Stimulated activated naive CD4-positive, alpha-beta T cell treated with Interleukin-2 at 50 U/mL for 16 hours (primary cell): ENCODE measurements at regions not wholly inside any gene's neighbourhood (a gene's known extent, or its start where the extent isn't known, plus 50 kb on each side); places are given as distances from the start of the nearest gene placed in this dataset.
"Not testable (repeated sequence)": the region's sequence is repeated elsewhere in the genome, so short reads cannot be mapped to it uniquely, and the experiment has no call there.

Experiments used
- DNase-seq: peaks from one replicate; lab custom pipeline; 2025; lab: John Stamatoyannopoulos, UW

- no peak for DNase-seq
These were observed 61.8 kb upstream of the PGBD5 start for GRCh38 chr1:230487773-230488428.

- no peak for DNase-seq
These were observed 50.5 kb upstream of the PGBD5 start for GRCh38 chr1:230476622-230477003.

GRCh38 chr1:230475856-230476621, 49.9 kb upstream of the PGBD5 start:
- not testable (repeated sequence) for DNase-seq
